HEK293T (cell line): ENCODE measurements at regions not wholly inside any gene's neighbourhood (a gene's known extent, or its start where the extent isn't known, plus 50 kb on each side); places are given as distances from the start of the nearest gene placed in this dataset.

Experiments used
- CTCF ChIA-PET: fragments of 350-600 bp; formaldehyde crosslinking; extraction: SDS; loops from one replicate; lab custom pipeline; 2021; ENCODE audit warnings: antibody characterized with exemption, inconsistent platforms; lab: Yijun Ruan, JAX
- POLR2A ChIA-PET: fragments of 350-600 bp; formaldehyde crosslinking; extraction: SDS; loops from one replicate; lab custom pipeline; 2020; ENCODE audit warnings: antibody characterized with exemption, inconsistent platforms; lab: Yijun Ruan, JAX
- DNase-seq: peaks from one replicate; pipeline ENCODE4 v3.0.0; 2012; ENCODE audit warnings: mixed read lengths; ENCODE audit errors: extremely low spot score
- ARNT ChIP-seq: fragments of 450-650 bp; IDR thresholded peaks from 2 replicates; pipeline ENCODE4 v1.6.1; 2017; ENCODE audit warnings: mild to moderate bottlenecking
- BHLHE40 ChIP-seq: fragments of 450-650 bp; IDR thresholded peaks from 2 replicates; pipeline ENCODE4 v1.6.1; 2016; ENCODE audit warnings: mild to moderate bottlenecking, moderate library complexity, borderline replicate concordance
- CTBP1 ChIP-seq: fragments of 450-650 bp; IDR thresholded peaks from 2 replicates; pipeline ENCODE4 v1.6.1; 2016; ENCODE audit warnings: borderline replicate concordance
- ELF4 ChIP-seq: fragments of 450-650 bp; IDR thresholded peaks from 2 replicates; pipeline ENCODE4 v1.6.1; 2017; ENCODE audit warnings: antibody characterized with exemption
- FOXA1 ChIP-seq: fragments of 450-650 bp; IDR thresholded peaks from 2 replicates; pipeline ENCODE4 v1.6.1; 2016; ENCODE audit warnings: mild to moderate bottlenecking
- FOXK2 ChIP-seq: fragments of 450-650 bp; IDR thresholded peaks from 2 replicates; pipeline ENCODE4 v1.6.1; 2016; ENCODE audit warnings: mild to moderate bottlenecking
- FOXM1 ChIP-seq: fragments of 450-650 bp; IDR thresholded peaks from 2 replicates; pipeline ENCODE4 v1.6.1; 2017; ENCODE audit warnings: mild to moderate bottlenecking, borderline replicate concordance
- HDGF ChIP-seq: fragments of 450-650 bp; IDR thresholded peaks from 2 replicates; pipeline ENCODE4 v1.6.1; 2017; ENCODE audit warnings: antibody characterized with exemption, borderline replicate concordance
- L3MBTL2 ChIP-seq: fragments of 450-650 bp; conservative IDR thresholded peaks from 2 replicates; pipeline ENCODE4 v1.6.1; 2016; ENCODE audit warnings: mild to moderate bottlenecking
- LEF1 ChIP-seq: fragments of 450-650 bp; IDR thresholded peaks from 2 replicates; pipeline ENCODE4 v1.6.1; 2017; ENCODE audit warnings: mild to moderate bottlenecking, borderline replicate concordance
- NFRKB ChIP-seq: fragments of 450-650 bp; IDR thresholded peaks from 2 replicates; pipeline ENCODE4 v1.6.1; 2016; ENCODE audit warnings: mild to moderate bottlenecking, moderate library complexity
- SP1 ChIP-seq: fragments of 450-650 bp; IDR thresholded peaks from 2 replicates; pipeline ENCODE4 v1.6.1; 2017
- SUZ12 ChIP-seq: fragments of 450-650 bp; IDR thresholded peaks from 2 replicates; pipeline ENCODE4 v1.6.1; 2016; ENCODE audit warnings: mild to moderate bottlenecking
- TARDBP ChIP-seq: fragments of 450-650 bp; IDR thresholded peaks from 2 replicates; pipeline ENCODE4 v1.6.1; 2016
- ZNF384 ChIP-seq: fragments of 450-650 bp; IDR thresholded peaks from 2 replicates; pipeline ENCODE4 v1.6.1; 2016
- TF ChIP-seq, protein P1 (sequence below): fragments of 450-650 bp; IDR thresholded peaks from 2 replicates; pipeline ENCODE4 v1.6.1; 2016

GRCh38 chr10:52542906-52543305, 228.8 kb downstream of the DKK1 start:
- DNase-seq: no peak
- CTCF ChIA-PET: interaction anchor here (1.2 kb wide), 1 partner anchor 23 kb away, joined by 3 read pairs; no protein-coding TSS in a partner anchor
- POLR2A ChIA-PET: no interaction called here
- TF ChIP-seq NFRKB (no peak), ZNF384 (no peak), SUZ12 (no peak), L3MBTL2 (no peak), SP1 (no peak), TARDBP (no peak), FOXA1 (no peak), FOXM1 (no peak), HDGF (no peak), LEF1 (no peak), BHLHE40 (no peak), FOXK2 (no peak), ELF4 (no peak), ARNT (no peak), CTBP1 (no peak)
- TF ChIP-seq, protein P1, sequence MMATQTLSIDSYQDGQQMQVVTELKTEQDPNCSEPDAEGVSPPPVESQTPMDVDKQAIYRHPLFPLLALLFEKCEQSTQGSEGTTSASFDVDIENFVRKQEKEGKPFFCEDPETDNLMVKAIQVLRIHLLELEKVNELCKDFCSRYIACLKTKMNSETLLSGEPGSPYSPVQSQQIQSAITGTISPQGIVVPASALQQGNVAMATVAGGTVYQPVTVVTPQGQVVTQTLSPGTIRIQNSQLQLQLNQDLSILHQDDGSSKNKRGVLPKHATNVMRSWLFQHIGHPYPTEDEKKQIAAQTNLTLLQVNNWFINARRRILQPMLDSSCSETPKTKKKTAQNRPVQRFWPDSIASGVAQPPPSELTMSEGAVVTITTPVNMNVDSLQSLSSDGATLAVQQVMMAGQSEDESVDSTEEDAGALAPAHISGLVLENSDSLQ: no peak

DNA sequence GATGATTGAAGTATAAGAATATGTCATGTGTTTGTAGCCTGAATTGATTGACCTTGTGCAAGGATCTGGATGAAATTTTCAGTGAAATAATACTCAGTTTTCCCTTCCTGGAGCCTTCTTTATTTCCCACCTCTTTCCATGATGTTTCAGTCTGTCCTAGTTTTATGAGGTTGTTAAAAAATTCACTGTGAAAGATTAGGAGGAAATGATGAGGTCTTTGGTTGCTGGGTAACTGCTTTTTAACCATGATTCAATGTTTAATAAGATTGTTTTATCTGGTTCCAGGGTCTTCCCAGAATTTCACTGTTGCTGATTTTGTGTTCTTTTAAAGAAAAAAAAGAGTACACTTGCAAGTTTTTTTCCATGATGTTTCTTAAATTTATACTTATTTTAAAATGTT, 221.5 kb downstream of the MBL2 start:
- POLR2A ChIA-PET: no interaction called here
- CTCF ChIA-PET: no interaction called here

GRCh38 chr10:52558090-52558489, 214.5 kb downstream of the MBL2 start:
- CTCF ChIA-PET: interaction anchor here (0.7 kb wide), 1 partner anchor 11 kb away, joined by 3 read pairs; no protein-coding TSS in a partner anchor
- TF ChIP-seq, protein P1: no peak
- TF ChIP-seq BHLHE40 (no peak), FOXM1 (no peak), CTBP1 (no peak), FOXA1 (no peak), SP1 (no peak), FOXK2 (no peak), SUZ12 (no peak), ARNT (no peak), TARDBP (no peak), ZNF384 (no peak), LEF1 (no peak), NFRKB (no peak), ELF4 (no peak)

More for the DNA sequence above, 221.5 kb downstream of the MBL2 start:
- TF ChIP-seq FOXA1 (no peak), FOXM1 (no peak), FOXK2 (no peak), TARDBP (no peak), LEF1 (no peak), ARNT (no peak), ZNF384 (no peak), L3MBTL2 (no peak), HDGF (no peak), NFRKB (no peak), ELF4 (no peak), BHLHE40 (no peak), SP1 (no peak), SUZ12 (no peak), CTBP1 (no peak)
- TF ChIP-seq, protein P1: no peak
- no peak for DNase-seq

GRCh38 chr10:52561322-52561721, 211.3 kb downstream of the MBL2 start:
- TF ChIP-seq NFRKB (no peak), LEF1 (no peak), ZNF384 (no peak), ARNT (no peak), FOXM1 (no peak), CTBP1 (no peak), FOXK2 (no peak), L3MBTL2 (no peak), SP1 (no peak)
- TF ChIP-seq, protein P1: no peak
- DNase-seq: no peak
- ChIA-PET CTCF (interaction anchor here (1.1 kb wide), 1 partner anchor 11 kb away, joined by 3 read pairs; no protein-coding TSS in a partner anchor), POLR2A (no interaction called here)

More at GRCh38 chr10:52558090-52558489, 214.5 kb downstream of the MBL2 start:
- DNase-seq: no peak
- POLR2A ChIA-PET: no interaction called here

GRCh38 chr10:52563360-52563759, 209.2 kb downstream of the MBL2 start:
- DNase-seq: no peak
- ChIA-PET POLR2A (no interaction called here), CTCF (no interaction called here)
- TF ChIP-seq, protein P1: no peak
- TF ChIP-seq NFRKB (no peak), HDGF (no peak), BHLHE40 (no peak), CTBP1 (no peak), TARDBP (no peak), ZNF384 (no peak), ARNT (no peak), SP1 (no peak), L3MBTL2 (no peak), ELF4 (no peak), FOXK2 (no peak)
